GM19043 (cell line): ENCODE measurements at regions not wholly inside any gene's neighbourhood (a gene's known extent, or its start where the extent isn't known, plus 50 kb on each side); places are given as distances from the start of the nearest gene placed in this dataset.
"Not testable (repeated sequence)": the region's sequence is repeated elsewhere in the genome, so short reads cannot be mapped to it uniquely, and the experiment has no call there.

Experiments
- ATAC-seq: cut with Tn5 transposase; IDR thresholded peaks from one replicate; pipeline ENCODE4 v1.9.1; 2021; ENCODE audit warnings: low read depth; ENCODE audit not compliant: unreplicated experiment

GRCh38 chr9:86508208-86508903 lies 154.1 kb upstream of the TUT7 start:
- no peak for ATAC-seq

- no peak for ATAC-seq
Observed at GRCh38 chr9:86507212-86507630, 153.0 kb upstream of the TUT7 start.

DNA sequence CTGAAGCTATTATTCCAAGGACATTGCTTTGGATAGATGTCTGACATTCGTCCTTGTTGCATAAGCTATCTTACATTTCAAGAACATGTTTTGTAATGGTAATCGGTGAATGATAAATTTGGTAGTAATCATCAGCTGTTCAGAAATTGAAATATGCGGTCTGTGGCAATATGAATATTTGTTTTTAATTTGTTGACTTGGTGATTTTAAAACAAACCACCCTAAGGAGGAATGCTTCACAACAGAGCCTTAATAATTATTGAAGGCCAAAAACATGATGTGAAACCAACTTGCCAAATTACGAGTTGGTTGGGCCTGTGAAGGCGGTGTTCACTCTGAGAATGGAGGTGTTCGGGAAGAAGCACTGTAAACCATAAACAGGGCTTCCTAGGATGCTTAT lies 149.7 kb upstream of the TUT7 start:
- ATAC-seq: no peak

GRCh38 chr9:86503314-86503713 lies 149.1 kb upstream of the TUT7 start:
- ATAC-seq: no peak

- no peak for ATAC-seq
Observed at GRCh38 chr9:86500667-86501435, 146.6 kb upstream of the TUT7 start.

- no peak for ATAC-seq
Observed at GRCh38 chr9:86500031-86500430, 145.8 kb upstream of the TUT7 start.

- ATAC-seq: no peak
Observed at GRCh38 chr9:86494644-86495111, 140.5 kb upstream of the TUT7 start.

DNA sequence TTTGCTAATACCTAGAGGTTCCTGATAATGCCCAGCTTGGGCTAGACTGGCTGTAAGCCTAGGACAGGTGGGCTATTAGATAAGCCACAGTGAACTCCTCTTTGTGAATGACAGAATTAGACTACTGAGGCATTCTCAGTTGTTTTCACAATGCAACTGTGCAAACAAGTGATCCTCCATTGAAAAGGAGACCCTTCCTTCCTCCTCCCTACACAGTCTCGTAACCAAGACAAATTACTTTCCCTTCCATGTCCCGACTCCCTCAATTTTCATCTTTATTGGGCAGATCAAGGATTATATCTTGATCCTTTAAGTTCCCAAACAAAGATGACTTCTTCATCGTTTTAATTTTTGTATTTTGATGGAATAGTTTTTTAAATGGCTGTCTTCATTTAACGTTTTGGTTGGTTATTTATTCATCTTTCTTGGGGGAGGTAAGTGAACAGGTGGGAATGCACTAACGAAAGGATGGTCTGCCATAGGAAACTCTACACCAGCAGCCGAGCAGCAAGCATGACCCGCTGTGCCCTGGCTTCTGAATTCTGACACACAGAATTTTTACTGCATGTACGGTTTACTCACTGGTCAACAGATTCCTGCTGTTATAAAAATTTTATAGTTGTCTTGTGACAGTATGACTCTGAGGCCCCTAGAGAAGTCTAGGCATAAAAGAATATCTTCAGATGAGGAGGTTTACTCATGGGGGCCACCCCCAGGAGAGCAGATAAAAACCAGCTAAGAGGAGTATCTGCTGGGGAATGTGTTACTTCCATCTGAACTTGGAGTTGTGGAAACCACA lies 137.5 kb upstream of the TUT7 start:
- ATAC-seq: no peak

DNA sequence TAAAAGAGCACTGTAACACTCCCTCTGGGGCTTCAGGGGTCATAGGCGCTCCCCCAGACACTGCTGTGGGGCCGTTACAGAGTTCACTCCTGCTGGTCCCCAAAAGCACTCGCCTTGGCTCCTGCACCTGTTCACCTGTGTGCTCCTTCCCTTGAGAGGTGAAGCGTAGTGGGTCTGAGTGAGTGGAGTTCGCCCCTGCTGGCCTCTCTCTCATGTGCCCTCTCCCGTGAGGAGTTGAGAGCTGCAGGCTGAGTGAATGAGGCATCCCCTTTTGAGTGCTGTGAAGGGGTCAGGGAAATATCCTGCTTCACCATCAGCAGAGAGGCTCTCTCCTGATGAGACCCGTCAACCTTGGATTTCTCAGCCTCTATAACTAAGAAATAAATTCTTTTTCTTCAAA lies 134.6 kb upstream of the TUT7 start:
- no peak for ATAC-seq

DNA sequence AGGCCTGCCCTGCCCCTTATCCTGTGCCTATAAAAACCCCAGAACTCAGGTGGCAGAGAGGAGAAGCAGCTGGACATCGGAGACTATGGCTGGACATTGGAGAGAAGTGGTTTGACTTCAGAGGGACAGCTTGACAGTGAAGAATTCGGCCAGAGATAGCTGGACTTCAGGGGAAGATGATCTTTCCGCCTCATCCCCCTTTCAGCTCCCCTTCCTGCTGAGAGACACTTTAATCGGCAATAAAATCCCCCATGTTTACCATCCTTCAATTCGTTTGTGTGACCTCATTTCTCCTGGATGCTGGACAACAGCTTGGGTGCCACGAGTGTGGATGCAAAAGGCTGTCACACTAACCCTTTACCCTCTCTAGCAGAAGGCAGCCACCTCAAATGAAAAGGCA lies 134.1 kb upstream of the TUT7 start:
- ATAC-seq: no peak

DNA sequence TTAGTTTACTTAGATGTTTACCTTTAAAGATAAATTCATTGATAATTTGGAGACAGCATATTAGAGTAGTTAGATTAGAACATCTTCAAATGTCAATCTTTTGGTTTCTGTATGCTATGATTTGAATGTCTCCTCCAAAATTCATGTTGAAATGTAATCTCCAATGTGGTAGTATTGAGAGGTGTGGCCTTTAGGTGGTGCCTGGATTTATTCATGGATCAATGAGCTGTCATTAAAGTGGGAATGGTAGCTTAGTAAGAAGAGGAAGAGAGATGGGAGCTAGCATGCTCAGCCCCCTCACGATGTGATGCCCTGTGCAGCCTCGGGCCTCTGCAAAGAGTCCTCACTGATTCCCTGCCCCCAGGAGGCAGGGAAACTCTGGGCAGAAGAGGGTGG lies 133.6 kb upstream of the TUT7 start:
- ATAC-seq: no peak

DNA sequence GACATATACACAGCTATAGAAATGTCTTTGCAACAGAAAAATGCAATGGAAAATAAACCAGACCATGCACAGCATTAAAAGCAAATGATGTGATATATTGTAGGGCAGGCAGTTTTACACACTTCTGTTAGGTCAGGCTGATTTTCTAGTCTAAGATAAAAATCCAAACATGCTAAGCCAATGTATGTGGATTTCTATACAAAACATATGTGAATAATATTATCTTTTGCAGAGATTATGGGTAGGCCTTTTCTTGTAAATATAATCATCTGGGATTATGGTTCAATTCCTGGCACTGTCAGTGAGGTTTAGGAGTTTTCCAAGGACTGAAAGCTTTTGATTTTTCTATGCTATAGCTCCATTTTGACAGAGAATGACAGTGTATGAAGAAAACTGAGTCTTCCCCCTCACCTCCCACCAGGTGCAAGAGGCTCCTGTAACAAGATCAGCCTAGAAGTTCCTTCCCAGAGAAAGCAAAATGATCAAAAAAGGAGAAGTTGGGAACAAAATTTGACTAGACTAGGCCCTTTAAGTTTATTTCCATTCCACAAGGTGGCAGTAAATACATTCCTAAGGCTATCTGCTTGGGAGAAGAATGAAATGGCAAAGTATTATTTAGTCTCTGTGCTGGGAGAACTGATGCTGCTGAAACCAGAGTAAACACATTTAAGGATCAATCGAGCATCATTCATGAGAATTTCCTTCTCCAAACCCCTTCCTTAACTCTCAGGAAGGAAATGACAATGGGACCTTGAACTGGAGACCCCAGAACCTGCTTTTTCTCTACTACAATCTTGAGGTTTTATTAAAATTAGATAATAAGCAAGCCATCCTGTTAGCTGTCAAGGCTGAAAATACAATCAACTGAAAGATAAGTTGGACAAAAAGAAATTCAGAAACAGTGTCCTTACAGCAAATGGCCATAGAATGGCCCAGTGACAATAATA lies 133.0 kb upstream of the TUT7 start:
- ATAC-seq: no peak

GRCh38 chr9:86485359-86485758 lies 131.1 kb upstream of the TUT7 start:
- ATAC-seq: no peak

DNA sequence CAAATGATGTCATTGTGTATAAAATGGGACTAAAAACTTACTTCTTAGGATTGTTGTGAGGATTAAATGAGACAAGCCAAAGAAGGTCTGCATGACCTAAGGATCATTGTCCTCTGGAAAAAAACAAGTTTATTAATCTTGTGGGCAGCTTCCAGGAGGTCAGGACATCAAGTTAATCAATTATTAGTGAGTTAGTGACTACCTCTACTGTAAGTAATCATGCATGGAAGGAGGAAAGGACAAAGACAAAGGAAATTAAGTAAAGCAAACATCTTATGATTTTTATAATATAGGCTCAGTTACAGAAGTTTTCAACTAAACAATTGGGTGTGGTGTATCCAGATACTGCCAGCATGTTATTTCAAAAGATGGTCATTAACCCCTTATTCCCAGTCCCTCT lies 129.3 kb upstream of the TUT7 start:
- no peak for ATAC-seq

- no peak for ATAC-seq
Observed at GRCh38 chr9:86481466-86481865, 127.3 kb upstream of the TUT7 start.

DNA sequence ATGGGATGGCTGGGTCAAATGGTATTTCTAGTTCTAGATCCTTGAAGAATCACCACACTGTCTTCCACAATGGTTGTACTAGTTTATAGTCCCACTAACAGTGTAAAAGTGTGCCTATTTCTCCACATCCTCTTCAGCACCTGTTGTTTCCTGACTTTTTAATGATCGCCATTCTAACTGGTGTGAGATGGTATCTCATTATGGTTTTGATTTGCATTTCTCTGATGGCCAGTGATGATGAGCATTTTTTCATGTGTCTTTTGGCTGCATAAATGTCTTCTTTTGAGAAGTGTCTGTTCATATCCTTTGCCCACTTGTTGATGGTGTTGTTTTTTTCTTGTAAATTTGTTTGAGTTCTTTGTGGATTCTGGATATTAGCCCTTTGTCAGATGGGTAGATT lies 121.0 kb upstream of the TUT7 start:
- not testable (repeated sequence) for ATAC-seq

DNA sequence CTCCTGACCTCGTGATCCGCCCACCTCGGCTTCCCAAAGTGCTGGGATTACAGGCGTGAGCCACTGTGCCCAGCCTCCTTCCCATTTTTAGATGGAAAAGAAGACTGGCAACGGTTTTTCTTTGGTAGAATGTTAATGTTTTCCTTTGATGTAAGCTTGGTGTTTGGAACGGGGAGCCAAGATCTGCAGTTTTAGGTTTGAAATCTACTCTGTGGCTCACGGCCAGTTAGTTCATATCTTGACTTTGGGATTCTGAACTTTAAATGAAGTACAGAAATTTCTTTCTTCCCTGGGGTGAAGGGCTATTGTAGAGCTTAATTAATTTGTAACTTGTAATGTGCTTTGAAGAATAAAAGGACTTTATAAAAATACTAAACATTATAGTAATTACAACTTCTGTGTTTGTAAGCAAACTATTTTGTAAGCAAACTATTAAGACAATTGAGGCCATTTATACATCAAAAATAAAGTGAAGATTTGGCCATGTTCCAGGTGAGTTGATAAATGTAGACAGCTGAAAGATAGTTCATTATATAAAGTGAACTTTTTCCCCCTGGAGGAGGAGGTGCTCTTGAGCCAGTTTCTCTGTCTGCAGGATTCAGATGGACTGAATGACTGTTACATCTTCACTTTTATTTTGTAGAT lies 117.1 kb upstream of the TUT7 start:
- ATAC-seq: no peak

DNA sequence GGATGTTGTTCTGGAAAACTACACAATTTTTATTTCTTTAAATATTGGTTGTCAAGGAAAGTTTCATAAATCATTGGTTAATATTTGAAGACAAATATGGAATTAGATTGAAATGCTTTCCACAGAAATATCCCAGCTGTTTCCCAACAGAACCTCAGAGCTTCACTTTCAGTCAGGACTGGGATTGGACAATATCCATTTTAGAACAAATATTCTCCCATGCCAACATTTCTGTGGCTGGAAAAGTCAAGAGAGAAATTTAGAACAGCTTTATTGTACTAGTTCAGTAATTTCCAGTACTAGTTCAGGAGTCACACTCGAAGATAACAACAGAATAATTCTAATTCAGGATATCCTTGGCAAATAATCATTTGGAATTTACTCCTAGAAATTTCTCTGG lies 116.1 kb upstream of the TUT7 start:
- ATAC-seq: no peak

DNA sequence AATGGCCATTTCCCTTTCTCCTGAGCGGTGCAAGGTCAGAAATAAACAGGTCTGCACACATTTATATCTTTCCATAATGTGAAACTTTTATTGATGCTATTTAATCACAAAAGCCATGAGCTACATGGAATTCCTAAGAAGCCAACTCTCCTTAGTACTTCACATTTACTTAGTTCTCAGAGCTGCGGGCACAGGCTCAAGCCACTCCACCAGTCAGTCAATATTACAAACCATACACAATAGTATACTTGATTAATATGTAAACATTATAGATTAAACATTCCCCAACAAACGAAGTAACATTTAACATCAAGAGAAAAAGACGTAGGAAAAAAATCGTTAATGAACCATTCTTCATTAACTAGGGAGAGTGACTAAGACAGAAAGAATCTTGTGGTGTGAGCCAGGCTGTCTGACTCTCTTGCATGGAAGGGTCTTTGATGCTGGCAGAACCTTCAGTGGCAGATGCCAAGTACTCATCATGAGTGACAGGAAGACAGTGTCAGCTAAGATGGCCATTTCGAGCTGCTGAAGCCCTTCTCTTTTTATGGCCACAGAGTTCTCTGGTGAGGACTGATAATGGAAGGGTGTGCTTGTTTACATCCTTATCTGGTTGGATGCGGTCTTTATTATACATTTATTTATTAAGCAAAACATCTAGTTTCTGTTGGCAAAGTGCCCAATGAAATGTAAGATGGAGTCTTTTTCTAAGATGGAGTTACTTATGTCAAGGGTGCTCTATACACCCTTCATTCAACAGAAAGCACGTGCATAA lies 115.5 kb upstream of the TUT7 start:
- no peak for ATAC-seq
